HG02571 (cell line): ENCODE measurements at regions not wholly inside any gene's neighbourhood (a gene's known extent, or its start where the extent isn't known, plus 50 kb on each side); places are given as distances from the start of the nearest gene placed in this dataset.

ENCODE experiments used
- ATAC-seq: cut with Tn5 transposase; IDR thresholded peaks from one replicate; pipeline ENCODE4 v1.9.1; 2021; ENCODE audit warnings: mild to moderate bottlenecking, moderate library complexity; ENCODE audit not compliant: unreplicated experiment

DNA sequence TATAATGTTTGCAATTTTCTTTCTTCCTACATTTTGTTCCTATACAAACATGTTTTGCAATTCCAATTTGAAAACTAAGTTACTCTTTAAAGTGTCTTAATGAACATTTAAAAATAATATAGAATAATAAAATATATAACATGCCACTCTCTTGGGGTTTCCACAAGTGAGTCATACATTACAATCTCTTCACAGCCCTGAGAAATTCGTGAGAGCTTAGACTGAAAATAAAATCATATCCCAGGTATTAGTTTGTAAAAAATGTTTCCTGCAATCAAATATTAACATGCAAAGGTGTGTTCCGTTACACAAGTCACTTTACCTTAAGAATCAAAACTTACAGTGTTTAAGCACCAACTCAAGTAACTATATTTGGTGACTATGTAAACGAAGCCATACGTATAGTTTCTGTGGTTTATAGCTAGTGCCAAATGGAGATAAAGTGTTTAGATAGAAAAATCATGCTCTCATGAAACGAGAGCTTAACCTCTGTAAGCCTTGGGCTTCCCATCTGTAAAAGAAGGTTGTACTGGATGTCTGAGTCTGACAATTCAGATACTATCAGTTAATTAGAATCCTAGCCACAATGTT is 253.6 kb upstream of the ANO3 start:
- no peak for ATAC-seq

DNA sequence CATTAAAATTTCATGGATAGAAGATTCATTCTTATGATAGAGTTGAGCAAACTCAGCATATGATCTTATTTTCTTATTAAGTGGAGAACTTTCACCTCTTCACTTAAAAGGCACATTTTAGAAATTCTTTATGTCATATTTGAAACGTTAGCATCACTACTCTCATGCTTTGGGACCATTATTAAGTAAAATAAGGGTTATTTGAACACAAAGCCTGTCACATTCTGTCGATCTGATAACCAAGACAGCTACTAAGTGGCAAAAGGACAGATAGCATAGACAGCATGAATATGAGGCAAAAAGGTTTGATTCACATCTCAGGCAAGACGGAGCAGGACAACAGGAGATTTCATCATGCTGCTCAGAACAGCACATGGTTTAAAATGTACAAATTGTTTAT is 247.6 kb upstream of the ANO3 start:
- no peak for ATAC-seq

- no peak for ATAC-seq
These were observed 245.9 kb upstream of the ANO3 start for GRCh38 chr11:26086028-26086427.

DNA sequence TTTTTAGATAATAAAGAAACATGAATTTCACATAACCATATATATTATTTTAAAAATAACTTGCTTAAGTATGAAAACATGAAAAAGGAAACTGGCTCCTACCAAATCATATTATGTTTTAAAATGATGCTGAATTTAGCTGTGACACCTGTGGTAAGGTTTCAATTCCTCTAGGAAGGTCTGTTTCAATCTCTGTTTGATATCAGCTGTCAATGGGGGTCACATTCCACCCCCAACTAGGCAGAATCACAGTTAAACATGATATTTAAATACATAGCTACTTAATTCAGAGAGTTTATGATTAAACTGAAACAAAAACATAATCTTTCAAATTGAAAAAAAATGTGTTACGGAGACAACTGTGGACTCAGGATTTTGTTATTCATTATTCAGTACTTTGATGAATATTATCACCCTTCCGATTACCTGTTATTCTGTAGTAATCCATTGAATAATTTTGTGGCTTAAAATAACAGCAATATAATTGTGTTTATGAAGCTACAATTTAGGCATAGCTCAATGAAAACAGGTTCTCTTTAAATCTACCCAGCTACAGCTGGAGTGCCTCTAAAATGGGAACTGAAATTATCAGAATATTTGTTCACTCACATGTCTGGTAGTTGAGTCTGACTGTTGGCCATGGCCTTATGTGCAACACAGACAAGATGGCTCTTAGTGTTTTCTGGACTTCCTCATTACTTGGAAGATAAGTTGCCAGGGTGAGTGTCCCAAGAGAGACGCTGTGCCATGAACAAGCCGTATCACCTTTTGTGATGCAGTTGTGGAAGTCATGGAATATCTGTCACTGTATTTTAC is 244.6 kb upstream of the ANO3 start:
- peak; percentile 62 for ATAC-seq

DNA sequence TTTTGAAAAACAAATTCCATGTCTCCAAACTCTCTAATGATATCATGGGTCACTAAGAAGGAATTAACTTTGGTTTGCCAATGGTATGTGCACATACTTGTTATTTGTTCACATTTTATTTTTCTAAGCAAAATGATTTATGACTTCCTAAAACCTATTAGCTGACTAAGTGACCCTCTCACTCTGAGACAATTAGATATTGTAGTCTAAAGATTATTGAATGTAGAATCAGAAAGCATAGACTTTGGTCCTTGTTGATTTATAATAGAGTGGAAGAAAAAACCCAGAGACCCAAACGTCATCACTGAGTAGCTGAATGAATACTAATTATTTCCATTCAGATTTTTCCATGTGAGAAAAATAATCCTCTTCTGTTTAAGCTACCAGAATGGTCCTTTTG is 243.5 kb upstream of the ANO3 start:
- ATAC-seq, result no peak

- ATAC-seq, result no peak
These were observed 241.3 kb upstream of the ANO3 start for GRCh38 chr11:26090651-26091050.

DNA sequence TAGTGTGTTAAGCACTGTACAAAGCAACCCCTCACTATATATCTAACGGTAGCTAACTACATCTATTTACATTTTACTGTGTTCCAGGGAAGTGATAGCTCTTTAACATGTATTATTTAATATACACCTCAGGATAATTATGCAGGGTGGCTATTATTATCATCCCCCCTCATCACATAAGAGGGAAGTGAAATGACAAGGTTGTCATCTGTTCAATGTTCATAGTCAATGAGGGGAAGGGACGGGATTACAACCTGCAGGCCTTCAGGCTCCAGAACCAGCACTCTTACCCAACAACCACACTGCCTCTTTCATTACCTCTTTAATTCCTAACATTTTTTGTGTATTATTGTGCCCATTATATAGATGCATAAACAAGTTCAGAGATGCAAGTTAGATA is 238.7 kb upstream of the ANO3 start:
- ATAC-seq, result no peak

GRCh38 chr11:26095340-26095739 is 236.6 kb upstream of the ANO3 start:
- ATAC-seq, result no peak

DNA sequence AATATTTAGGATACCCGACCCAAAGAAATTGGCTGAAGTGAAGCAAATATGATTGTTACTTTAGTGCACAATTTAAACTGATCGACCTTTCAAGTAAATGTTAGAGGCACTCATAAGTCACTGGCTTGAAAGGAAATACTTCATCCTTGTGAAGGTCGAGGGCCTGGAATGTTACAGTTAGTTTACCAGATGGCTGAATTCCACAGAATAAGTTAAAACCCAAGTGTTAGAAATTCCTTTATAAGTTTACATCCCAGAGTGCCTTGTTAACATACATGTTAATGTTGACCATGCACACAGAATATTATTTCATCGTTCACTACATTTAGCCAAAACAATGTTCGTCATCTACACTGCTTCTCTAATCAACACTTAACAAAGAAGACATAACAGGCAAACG is 235.5 kb upstream of the ANO3 start:
- no peak for ATAC-seq

DNA sequence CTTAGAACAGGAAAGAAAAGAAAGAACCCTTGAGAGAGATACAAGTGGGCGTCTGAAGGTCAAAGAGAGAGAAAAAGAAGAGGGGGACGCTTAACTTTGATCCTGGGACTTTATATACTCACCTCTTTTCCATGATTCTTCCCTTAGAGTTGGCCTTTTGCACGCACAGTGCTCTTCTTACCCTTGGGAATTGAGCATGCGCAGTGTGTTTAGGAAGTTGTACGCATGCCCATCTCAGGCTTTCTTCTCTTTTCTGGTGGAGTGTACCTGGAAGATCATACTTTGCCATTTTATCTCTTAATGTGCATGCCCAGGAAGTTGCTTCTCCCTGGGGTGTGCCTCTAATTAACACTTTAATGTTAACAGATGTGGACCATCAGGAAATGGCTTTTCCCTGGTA is 229.6 kb upstream of the ANO3 start:
- ATAC-seq, result no peak

DNA sequence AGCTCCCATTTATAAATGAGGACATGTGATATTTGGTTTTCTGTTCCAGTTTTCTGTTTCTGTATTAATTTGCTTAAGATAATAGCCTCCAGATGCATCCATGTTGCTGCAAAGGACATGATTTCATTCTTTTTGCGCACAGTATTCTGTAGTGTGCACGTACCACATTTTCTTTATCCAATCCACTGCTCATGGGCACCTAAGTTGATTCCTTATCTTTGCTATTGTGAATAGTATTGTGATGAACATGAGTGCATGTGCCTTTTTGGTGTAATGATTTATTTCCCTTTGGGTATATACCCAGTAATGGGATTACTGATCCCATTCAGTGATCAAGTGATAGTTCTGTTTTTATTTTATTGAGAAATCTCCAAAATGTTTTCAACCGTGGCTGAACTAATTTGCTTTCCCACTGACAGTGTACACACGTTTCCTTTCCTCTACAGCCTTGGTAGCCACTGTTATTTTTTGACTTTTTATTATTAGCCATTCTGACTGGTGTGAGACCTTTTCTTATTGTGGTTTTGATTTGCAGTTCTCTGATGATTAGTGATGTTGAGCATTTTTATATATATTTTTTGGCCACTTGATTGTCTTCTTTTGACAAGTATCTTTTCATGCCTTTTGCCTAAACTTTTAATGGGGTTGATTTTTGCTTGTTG is 226.0 kb upstream of the ANO3 start:
- ATAC-seq, result no peak

GRCh38 chr11:26106726-26107125 is 225.2 kb upstream of the ANO3 start:
- ATAC-seq, result no peak

GRCh38 chr11:26109658-26110368 is 222.1 kb upstream of the ANO3 start:
- no peak for ATAC-seq

DNA sequence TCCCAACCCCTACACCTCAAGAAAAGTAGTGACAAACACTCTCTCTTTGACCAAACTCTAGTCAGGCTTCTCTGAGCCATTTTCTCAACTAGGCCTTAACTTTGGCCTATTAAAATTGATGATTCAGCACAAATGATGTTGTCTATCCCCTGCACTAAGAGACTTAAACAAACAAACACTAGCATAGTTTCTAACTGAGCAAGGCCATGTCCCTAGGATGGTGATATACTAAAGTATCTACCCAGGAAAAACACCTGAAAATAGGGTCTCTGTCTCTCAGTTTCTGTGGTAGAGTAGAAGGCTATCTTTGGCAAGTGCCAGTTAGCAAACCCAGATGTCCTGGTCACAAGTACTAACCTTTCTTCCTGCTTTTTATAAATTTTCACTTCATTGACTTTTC is 219.7 kb upstream of the ANO3 start:
- no peak for ATAC-seq

GRCh38 chr11:26121466-26121865 is 210.5 kb upstream of the ANO3 start:
- no peak for ATAC-seq

DNA sequence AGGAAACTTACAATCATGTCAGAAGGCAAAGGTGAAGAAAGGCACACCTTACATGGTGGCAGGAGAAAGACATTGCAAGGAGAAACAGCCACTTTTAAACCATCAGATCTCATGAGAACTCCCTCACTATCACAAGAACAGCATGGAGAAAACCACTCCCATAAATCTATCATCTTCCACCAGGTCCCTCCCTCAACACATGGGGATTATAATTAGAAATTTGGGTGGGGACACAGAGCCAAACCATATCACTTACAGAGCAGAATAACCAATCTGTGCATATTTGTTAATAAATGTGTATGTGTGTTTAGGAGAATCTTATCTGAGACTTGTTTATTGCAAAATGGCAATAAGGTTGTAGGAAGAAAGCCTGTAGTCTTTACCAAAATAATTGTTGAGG is 205.2 kb upstream of the ANO3 start:
- no peak for ATAC-seq

- ATAC-seq, result no peak
These were observed 204.6 kb upstream of the ANO3 start for GRCh38 chr11:26127336-26127735.

DNA sequence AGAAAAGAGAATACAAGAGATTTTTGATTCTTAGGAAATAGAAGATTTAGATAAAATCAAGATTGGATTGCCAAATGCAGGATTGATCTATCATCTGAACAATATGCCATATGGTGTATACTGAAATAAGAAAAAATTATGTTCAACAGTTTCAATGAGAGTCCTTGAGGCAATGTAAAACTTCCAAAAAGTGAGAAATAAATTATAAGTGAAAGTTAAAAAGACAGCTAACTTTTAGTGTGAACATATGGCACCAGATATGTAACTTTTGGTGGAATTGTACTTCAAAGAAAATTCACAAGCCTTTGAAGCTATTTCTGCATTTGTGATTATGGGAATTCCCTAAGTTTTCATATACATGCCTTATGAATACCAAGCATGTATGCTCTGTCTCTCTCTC is 200.5 kb upstream of the ANO3 start:
- no peak for ATAC-seq

DNA sequence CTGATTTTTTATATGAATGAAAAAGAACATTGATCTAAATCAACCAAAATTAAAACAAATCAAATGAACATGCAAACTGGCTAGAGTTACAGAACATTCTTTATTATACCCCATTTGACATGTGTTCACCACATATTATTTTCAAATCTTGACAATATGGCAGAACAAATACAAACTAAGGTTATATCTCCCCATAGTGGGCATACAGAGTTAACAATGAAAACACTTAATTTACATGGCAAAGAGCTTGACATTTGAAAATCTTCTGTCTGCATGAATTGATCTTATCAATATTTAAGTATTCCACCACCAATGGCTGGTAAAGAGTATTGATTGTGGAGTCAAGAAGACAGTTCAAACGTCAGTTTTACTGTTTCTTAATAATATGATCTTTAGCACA is 197.9 kb upstream of the ANO3 start:
- no peak for ATAC-seq

GRCh38 chr11:26134481-26135355 is 197.2 kb upstream of the ANO3 start:
- ATAC-seq, result no peak

- ATAC-seq, result no peak
These were observed 194.3 kb upstream of the ANO3 start for GRCh38 chr11:26137651-26138050.
